NCI-H2171 (cell line): ENCODE measurements at regions not wholly inside any gene's neighbourhood (a gene's known extent, or its start where the extent isn't known, plus 50 kb on each side); places are given as distances from the start of the nearest gene placed in this dataset.
A peak's percentile ranks its signal among the peaks of the same experiment; 100 is the strongest.
"Not testable (repeated sequence)": the region's sequence is repeated elsewhere in the genome, so short reads cannot be mapped to it uniquely, and the experiment has no call there.

Experiments used
- DNase-seq: peaks from one replicate; lab custom pipeline; 2025; lab: John Stamatoyannopoulos, UW

GRCh38 chr13:67934617-67935330 is 704.6 kb upstream of the PCDH9 start:
- no peak for DNase-seq

- no peak for DNase-seq
Measured at GRCh38 chr13:67932991-67933390, 702.9 kb upstream of the PCDH9 start.

GRCh38 chr13:67917291-67917987 is 687.3 kb upstream of the PCDH9 start:
- DNase-seq: no peak

GRCh38 chr13:67916650-67917049 is 686.5 kb upstream of the PCDH9 start:
- no peak for DNase-seq

GRCh38 chr13:67914535-67914934 is 684.4 kb upstream of the PCDH9 start:
- DNase-seq: no peak

GRCh38 chr13:67902960-67903359 is 672.8 kb upstream of the PCDH9 start:
- not testable (repeated sequence) for DNase-seq

GRCh38 chr13:67880916-67881315 is 650.8 kb upstream of the PCDH9 start:
- no peak for DNase-seq

GRCh38 chr13:67878376-67878775 is 648.2 kb upstream of the PCDH9 start:
- DNase-seq: no peak

GRCh38 chr13:67877031-67877430 is 646.9 kb upstream of the PCDH9 start:
- DNase-seq: peak; percentile 13

- DNase-seq: no peak
Measured at GRCh38 chr13:67867206-67867605, 637.1 kb upstream of the PCDH9 start.

GRCh38 chr13:67860315-67860714 is 630.2 kb upstream of the PCDH9 start:
- DNase-seq: no peak

GRCh38 chr13:67859904-67860303 is 629.8 kb upstream of the PCDH9 start:
- DNase-seq: no peak

- DNase-seq: no peak
Measured at GRCh38 chr13:67857581-67858310, 627.6 kb upstream of the PCDH9 start.

- DNase-seq: no peak
Measured at GRCh38 chr13:67856955-67857354, 626.8 kb upstream of the PCDH9 start.

GRCh38 chr13:67855741-67856238 is 625.7 kb upstream of the PCDH9 start:
- DNase-seq: no peak

- DNase-seq: no peak
Measured at GRCh38 chr13:67854990-67855389, 624.9 kb upstream of the PCDH9 start.

GRCh38 chr13:67844574-67844973 is 614.4 kb upstream of the PCDH9 start:
- no peak for DNase-seq

GRCh38 chr13:67841071-67841470 is 610.9 kb upstream of the PCDH9 start:
- no peak for DNase-seq

- no peak for DNase-seq
Measured at GRCh38 chr13:67833564-67833963, 603.4 kb upstream of the PCDH9 start.

GRCh38 chr13:67829641-67830040 is 599.5 kb upstream of the PCDH9 start:
- no peak for DNase-seq

GRCh38 chr13:67827992-67828391 is 597.9 kb upstream of the PCDH9 start:
- DNase-seq: no peak

- DNase-seq: no peak
Measured at GRCh38 chr13:67821606-67822005, 591.5 kb upstream of the PCDH9 start.

- DNase-seq: no peak
Measured at GRCh38 chr13:67806796-67807195, 576.7 kb upstream of the PCDH9 start.
